A673 (cell line): ENCODE measurements at regions not wholly inside any gene's neighbourhood (a gene's known extent, or its start where the extent isn't known, plus 50 kb on each side); places are given as distances from the start of the nearest gene placed in this dataset.

Source experiments
- EZH2 ChIP-seq: fragments of 200-600 bp; sonication (generic); IDR thresholded peaks from 2 replicates; pipeline ENCODE4 v1.6.1; 2017; ENCODE audit warnings: borderline replicate concordance, low read depth, mild to moderate bottlenecking, mixed read lengths, antibody characterized with exemption, low read length; ENCODE audit not compliant: poor library complexity, severe bottlenecking
- TF ChIP-seq, protein P1 (sequence below): fragments of 300-800, 200-600 bp; sonication (generic); conservative IDR thresholded peaks from 2 replicates; pipeline ENCODE4 v1.5.1; 2017; ENCODE audit warnings: low read depth, mild to moderate bottlenecking, antibody characterized with exemption, low read length, moderate library complexity, mixed read lengths

GRCh38 chr5:116631147-116631546, 56.5 kb upstream of the SEMA6A start:
- TF ChIP-seq, protein P1, sequence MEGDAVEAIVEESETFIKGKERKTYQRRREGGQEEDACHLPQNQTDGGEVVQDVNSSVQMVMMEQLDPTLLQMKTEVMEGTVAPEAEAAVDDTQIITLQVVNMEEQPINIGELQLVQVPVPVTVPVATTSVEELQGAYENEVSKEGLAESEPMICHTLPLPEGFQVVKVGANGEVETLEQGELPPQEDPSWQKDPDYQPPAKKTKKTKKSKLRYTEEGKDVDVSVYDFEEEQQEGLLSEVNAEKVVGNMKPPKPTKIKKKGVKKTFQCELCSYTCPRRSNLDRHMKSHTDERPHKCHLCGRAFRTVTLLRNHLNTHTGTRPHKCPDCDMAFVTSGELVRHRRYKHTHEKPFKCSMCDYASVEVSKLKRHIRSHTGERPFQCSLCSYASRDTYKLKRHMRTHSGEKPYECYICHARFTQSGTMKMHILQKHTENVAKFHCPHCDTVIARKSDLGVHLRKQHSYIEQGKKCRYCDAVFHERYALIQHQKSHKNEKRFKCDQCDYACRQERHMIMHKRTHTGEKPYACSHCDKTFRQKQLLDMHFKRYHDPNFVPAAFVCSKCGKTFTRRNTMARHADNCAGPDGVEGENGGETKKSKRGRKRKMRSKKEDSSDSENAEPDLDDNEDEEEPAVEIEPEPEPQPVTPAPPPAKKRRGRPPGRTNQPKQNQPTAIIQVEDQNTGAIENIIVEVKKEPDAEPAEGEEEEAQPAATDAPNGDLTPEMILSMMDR: no peak
- TF ChIP-seq EZH2: no peak
